Thyroid gland (tissue), 4 donors: ENCODE measurements at regions not wholly inside any gene's neighbourhood (a gene's known extent, or its start where the extent isn't known, plus 50 kb on each side); places are given as distances from the start of the nearest gene placed in this dataset.

Experiments
- POLR2A ChIP-seq, 2 donors: fragments of 450-650 bp; IDR thresholded peaks; one replicate each; pipeline ENCODE4 v1.6.1; 2017; ENCODE audit warnings: antibody characterized with exemption in 2 of 2, mild to moderate bottlenecking in 2 of 2, moderate library complexity in 1 of 2
- TF ChIP-seq, protein P1 (sequence below), 6 experiments: fragments of 200-600 bp in 3 of 6; fragments of 450-650 bp in 3 of 6; sonication (generic) in 3 of 6; IDR thresholded peaks; one replicate each; pipeline ENCODE4 v1.5.1; 2016 to 2019; ENCODE audit warnings: antibody characterized with exemption in 6 of 6, mild to moderate bottlenecking in 2 of 6, inconsistent platforms in 1 of 6, moderate library complexity in 1 of 6

DNA sequence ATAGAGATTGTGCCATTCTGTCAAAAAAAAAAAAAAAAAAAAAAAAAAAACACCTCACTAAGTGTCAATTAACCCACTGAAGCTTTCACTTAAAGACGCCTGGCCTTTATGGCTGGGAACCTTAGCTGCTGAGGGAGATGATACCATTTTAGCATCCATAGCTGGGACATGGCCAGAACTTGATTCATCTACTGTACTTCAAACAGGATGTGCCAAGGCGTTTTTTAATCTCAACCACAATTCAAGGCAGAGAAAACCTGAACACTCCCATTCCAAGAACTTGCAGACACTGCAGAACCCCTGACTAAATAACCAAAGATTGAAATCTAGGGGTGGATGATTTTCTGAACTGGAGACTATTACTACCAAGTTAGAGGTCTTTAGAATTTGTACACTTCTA lies 996.6 kb downstream of the SORCS1 start:
- no peak for TF ChIP-seq POLR2A (IDR thresholded peaks at IDR 0.05)
- TF ChIP-seq, protein P1, sequence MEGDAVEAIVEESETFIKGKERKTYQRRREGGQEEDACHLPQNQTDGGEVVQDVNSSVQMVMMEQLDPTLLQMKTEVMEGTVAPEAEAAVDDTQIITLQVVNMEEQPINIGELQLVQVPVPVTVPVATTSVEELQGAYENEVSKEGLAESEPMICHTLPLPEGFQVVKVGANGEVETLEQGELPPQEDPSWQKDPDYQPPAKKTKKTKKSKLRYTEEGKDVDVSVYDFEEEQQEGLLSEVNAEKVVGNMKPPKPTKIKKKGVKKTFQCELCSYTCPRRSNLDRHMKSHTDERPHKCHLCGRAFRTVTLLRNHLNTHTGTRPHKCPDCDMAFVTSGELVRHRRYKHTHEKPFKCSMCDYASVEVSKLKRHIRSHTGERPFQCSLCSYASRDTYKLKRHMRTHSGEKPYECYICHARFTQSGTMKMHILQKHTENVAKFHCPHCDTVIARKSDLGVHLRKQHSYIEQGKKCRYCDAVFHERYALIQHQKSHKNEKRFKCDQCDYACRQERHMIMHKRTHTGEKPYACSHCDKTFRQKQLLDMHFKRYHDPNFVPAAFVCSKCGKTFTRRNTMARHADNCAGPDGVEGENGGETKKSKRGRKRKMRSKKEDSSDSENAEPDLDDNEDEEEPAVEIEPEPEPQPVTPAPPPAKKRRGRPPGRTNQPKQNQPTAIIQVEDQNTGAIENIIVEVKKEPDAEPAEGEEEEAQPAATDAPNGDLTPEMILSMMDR (IDR thresholded peaks at IDR 0.05), result no peak
